ENCODE measurements at regions not wholly inside any gene's neighbourhood (a gene's known extent, or its start where the extent isn't known, plus 50 kb on each side); places are given as distances from the start of the nearest gene placed in this dataset.

- TF ChIP-seq RAD21 (IDR thresholded peaks at IDR 0.05; ENCODE audit: low read depth) (no peak), USF1 (IDR thresholded peaks at IDR 0.05) (no peak), CREB1 (IDR thresholded peaks at IDR 0.05; ENCODE audit: low read depth) (no peak), REST (IDR thresholded peaks at IDR 0.05; ENCODE audit: low read depth) (no peak), MAX (IDR thresholded peaks at IDR 0.05) (no peak), YY1 (IDR thresholded peaks at IDR 0.05; ENCODE audit: low read depth) (no peak), FOXM1 (IDR thresholded peaks at IDR 0.05; ENCODE audit: borderline replicate concordance, low read depth) (no peak), CEBPB (IDR thresholded peaks at IDR 0.05) (no peak), EP300 (IDR thresholded peaks at IDR 0.05; ENCODE audit: borderline replicate concordance) (no peak)
Measured at GRCh38 chr1:4324525-4324924, 329.9 kb upstream of the AJAP1 start.

All from Ishikawa (cell line).